Fibroblast of the aortic adventitia (primary cell): ENCODE measurements at regions not wholly inside any gene's neighbourhood (a gene's known extent, or its start where the extent isn't known, plus 50 kb on each side); places are given as distances from the start of the nearest gene placed in this dataset.
"Not testable (repeated sequence)": the region's sequence is repeated elsewhere in the genome, so short reads cannot be mapped to it uniquely, and the experiment has no call there.

Experiments
- DNase-seq: peaks from one replicate; pipeline ENCODE4 v3.0.0-alpha.2; 2010; ENCODE audit warnings: low read depth
- H3K4me3 ChIP-seq: 2 replicates; pipeline ENCODE4 v1.5.1; 2011; ENCODE audit warnings: low read depth, mild to moderate bottlenecking, control low read depth, low read length, moderate library complexity
- TF ChIP-seq, protein P1 (sequence below): IDR thresholded peaks from 2 replicates; pipeline ENCODE4 v1.5.1; 2011; ENCODE audit warnings: mild to moderate bottlenecking, low read length, control low read depth, inconsistent platforms; ENCODE audit not compliant: insufficient read depth

GRCh38 chr10:22071332-22071731 is 67.8 kb upstream of the DNAJC1 start:
- H3K4me3 ChIP-seq = no peak overlapping the region
- no peak for DNase-seq
- TF ChIP-seq, protein P1, sequence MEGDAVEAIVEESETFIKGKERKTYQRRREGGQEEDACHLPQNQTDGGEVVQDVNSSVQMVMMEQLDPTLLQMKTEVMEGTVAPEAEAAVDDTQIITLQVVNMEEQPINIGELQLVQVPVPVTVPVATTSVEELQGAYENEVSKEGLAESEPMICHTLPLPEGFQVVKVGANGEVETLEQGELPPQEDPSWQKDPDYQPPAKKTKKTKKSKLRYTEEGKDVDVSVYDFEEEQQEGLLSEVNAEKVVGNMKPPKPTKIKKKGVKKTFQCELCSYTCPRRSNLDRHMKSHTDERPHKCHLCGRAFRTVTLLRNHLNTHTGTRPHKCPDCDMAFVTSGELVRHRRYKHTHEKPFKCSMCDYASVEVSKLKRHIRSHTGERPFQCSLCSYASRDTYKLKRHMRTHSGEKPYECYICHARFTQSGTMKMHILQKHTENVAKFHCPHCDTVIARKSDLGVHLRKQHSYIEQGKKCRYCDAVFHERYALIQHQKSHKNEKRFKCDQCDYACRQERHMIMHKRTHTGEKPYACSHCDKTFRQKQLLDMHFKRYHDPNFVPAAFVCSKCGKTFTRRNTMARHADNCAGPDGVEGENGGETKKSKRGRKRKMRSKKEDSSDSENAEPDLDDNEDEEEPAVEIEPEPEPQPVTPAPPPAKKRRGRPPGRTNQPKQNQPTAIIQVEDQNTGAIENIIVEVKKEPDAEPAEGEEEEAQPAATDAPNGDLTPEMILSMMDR = no peak

GRCh38 chr10:22067091-22067490 is 63.6 kb upstream of the DNAJC1 start:
- H3K4me3 ChIP-seq = no peak overlapping the region
- no peak for DNase-seq
- TF ChIP-seq, protein P1 = no peak

- H3K4me3 ChIP-seq, DNase-seq: not testable (repeated sequence)
Observed at GRCh38 chr10:22060984-22061383, 57.5 kb upstream of the DNAJC1 start.

DNA sequence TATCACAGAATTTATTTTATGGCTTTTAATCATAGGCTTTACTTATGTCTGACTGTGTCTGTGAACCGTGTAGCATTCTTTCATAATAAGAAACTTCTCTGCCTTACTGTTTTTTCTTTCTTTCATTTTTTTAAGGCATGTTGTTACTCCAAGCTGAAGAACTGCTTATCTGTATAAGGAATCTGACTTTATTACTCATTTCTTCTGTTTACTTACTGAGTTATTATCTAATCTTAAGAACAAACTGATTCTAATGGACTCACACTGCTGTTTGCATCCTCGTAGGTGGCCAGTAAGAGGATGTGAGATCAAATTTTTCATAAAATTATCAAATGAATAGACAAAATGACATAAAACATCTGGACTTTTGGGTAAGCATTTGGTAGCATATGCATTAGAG is 54.7 kb upstream of the DNAJC1 start:
- H3K4me3 ChIP-seq = no peak overlapping the region
- DNase-seq = peak; percentile 4
- TF ChIP-seq, protein P1 = no peak

- TF ChIP-seq, protein P1 = no peak
- no peak overlapping the region for H3K4me3 ChIP-seq
- DNase-seq = no peak
Observed at GRCh38 chr10:22054961-22055360, 51.4 kb upstream of the DNAJC1 start.
